ENCODE measurements at regions not wholly inside any gene's neighbourhood (a gene's known extent, or its start where the extent isn't known, plus 50 kb on each side); places are given as distances from the start of the nearest gene placed in this dataset.

GRCh38 chr9:99682378-99682777, 139.3 kb upstream of the NR4A3 start:
- Histone ChIP-seq H2AFZ (ENCODE audit: low read length) (no peak overlapping the region), H3K27ac (ENCODE audit: low read depth, low read length, poor library complexity, severe bottlenecking) (no peak overlapping the region), H3K4me1 (ENCODE audit: insufficient read depth, low read length, poor library complexity, severe bottlenecking) (no peaks in the 10 kb centered on the region), H3K9me3 (ENCODE audit: low read length) (no peaks in the 10 kb centered on the region), H3K9me2 (ENCODE audit: insufficient read depth, low read length) (no peaks in the 10 kb centered on the region), H3K36me3 (ENCODE audit: insufficient read depth, low read length) (no peaks in the 10 kb centered on the region), H3K79me2 (ENCODE audit: insufficient read depth, low read depth, low read length) (no peaks in the 10 kb centered on the region), H4K20me1 (ENCODE audit: insufficient read depth, low read length) (no peaks in the 10 kb centered on the region), H3K4me3 (ENCODE audit: low read depth, low read length, poor library complexity, severe bottlenecking) (no peak overlapping the region), H3K4me2 (ENCODE audit: low read length) (no peak overlapping the region)
- intact Hi-C loops (cut with micrococcal nuclease; ENCODE audit: unreplicated experiment) = no loop called here
- POLR2A ChIA-PET = no interaction called here
- CTCF ChIA-PET (ENCODE audit: unreplicated experiment) = no interaction called here
- DNase-seq (ENCODE audit: low spot score) = no peak
- no TSS peak for BruUV-seq (replicated peaks)
- TF ChIP-seq, protein P1, sequence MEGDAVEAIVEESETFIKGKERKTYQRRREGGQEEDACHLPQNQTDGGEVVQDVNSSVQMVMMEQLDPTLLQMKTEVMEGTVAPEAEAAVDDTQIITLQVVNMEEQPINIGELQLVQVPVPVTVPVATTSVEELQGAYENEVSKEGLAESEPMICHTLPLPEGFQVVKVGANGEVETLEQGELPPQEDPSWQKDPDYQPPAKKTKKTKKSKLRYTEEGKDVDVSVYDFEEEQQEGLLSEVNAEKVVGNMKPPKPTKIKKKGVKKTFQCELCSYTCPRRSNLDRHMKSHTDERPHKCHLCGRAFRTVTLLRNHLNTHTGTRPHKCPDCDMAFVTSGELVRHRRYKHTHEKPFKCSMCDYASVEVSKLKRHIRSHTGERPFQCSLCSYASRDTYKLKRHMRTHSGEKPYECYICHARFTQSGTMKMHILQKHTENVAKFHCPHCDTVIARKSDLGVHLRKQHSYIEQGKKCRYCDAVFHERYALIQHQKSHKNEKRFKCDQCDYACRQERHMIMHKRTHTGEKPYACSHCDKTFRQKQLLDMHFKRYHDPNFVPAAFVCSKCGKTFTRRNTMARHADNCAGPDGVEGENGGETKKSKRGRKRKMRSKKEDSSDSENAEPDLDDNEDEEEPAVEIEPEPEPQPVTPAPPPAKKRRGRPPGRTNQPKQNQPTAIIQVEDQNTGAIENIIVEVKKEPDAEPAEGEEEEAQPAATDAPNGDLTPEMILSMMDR (conservative IDR thresholded peaks at IDR 0.05; ENCODE audit: low read length) = no peak
- TF ChIP-seq EZH2phosphoT487 (IDR thresholded peaks at IDR 0.05; ENCODE audit: borderline replicate concordance, low read depth, low read length) = no peak

DNA sequence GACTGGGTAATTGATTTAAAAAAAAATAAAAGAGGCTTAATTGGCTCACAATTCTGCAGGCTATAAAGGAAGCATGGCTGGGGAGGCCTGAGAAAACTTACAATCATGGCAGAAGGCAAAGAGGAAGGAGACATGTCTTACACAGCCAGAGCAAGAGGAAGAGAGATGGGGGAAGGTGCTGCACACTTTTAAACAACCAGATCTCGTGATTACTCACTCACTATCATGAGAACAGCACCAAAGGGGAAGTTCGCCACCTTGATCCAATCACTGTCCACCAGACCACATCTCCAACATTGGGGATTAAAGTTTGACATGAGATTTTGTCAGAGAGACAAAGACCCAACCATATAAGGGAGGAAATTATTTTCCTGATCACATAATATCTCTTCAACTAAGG, 138.8 kb upstream of the NR4A3 start:
- H3K4me2 ChIP-seq (ENCODE audit: low read length) = no peak overlapping the region
- CTCF ChIA-PET (ENCODE audit: unreplicated experiment) = no interaction called here
- H4K20me1 ChIP-seq (ENCODE audit: insufficient read depth, low read length) = no peaks in the 10 kb centered on the region
- H3K9me3 ChIP-seq (ENCODE audit: low read length) = no peaks in the 10 kb centered on the region
- DNase-seq (ENCODE audit: low spot score) = no peak
- H3K79me2 ChIP-seq (ENCODE audit: insufficient read depth, low read depth, low read length) = no peaks in the 10 kb centered on the region
- TF ChIP-seq, protein P1 (conservative IDR thresholded peaks at IDR 0.05; ENCODE audit: low read length) = no peak
- no peak overlapping the region for H3K27ac ChIP-seq (ENCODE audit: low read depth, low read length, poor library complexity, severe bottlenecking)
- H2AFZ ChIP-seq (ENCODE audit: low read length) = no peak overlapping the region
- no peaks in the 10 kb centered on the region for H3K36me3 ChIP-seq (ENCODE audit: insufficient read depth, low read length)
- no peaks in the 10 kb centered on the region for H3K9me2 ChIP-seq (ENCODE audit: insufficient read depth, low read length)
- BruUV-seq (replicated peaks) = no TSS peak
- intact Hi-C loops (cut with micrococcal nuclease; ENCODE audit: unreplicated experiment) = no loop called here
- no peaks in the 10 kb centered on the region for H3K4me1 ChIP-seq (ENCODE audit: insufficient read depth, low read length, poor library complexity, severe bottlenecking)
- H3K4me3 ChIP-seq (ENCODE audit: low read depth, low read length, poor library complexity, severe bottlenecking) = no peak overlapping the region
- POLR2A ChIA-PET = interaction anchor here (1.0 kb wide), 1 partner anchor 31 kb away, joined by 3 read pairs; no protein-coding TSS in a partner anchor

GRCh38 chr9:99690573-99690972, 131.1 kb upstream of the NR4A3 start:
- Histone ChIP-seq H2AFZ (ENCODE audit: low read length) (no peak overlapping the region), H3K9me3 (ENCODE audit: low read length) (no peaks in the 10 kb centered on the region), H3K4me3 (ENCODE audit: low read depth, low read length, poor library complexity, severe bottlenecking) (no peak overlapping the region), H4K20me1 (ENCODE audit: insufficient read depth, low read length) (no peaks in the 10 kb centered on the region), H3K4me1 (ENCODE audit: insufficient read depth, low read length, poor library complexity, severe bottlenecking) (no peaks in the 10 kb centered on the region), H3K9me2 (ENCODE audit: insufficient read depth, low read length) (no peaks in the 10 kb centered on the region), H3K27ac (ENCODE audit: low read depth, low read length, poor library complexity, severe bottlenecking) (no peak overlapping the region), H3K79me2 (ENCODE audit: insufficient read depth, low read depth, low read length) (no peaks in the 10 kb centered on the region), H3K36me3 (ENCODE audit: insufficient read depth, low read length) (no peaks in the 10 kb centered on the region), H3K4me2 (ENCODE audit: low read length) (no peak overlapping the region)
- CTCF ChIA-PET (ENCODE audit: unreplicated experiment) = interaction anchor here (1.0 kb wide), 1 partner anchor 36 kb away, joined by 4 read pairs; no protein-coding TSS in a partner anchor
- DNase-seq (ENCODE audit: low spot score) = no peak
- BruUV-seq (replicated peaks) = no TSS peak
- TF ChIP-seq EZH2phosphoT487 (IDR thresholded peaks at IDR 0.05; ENCODE audit: borderline replicate concordance, low read depth, low read length) = no peak
- TF ChIP-seq, protein P1 (conservative IDR thresholded peaks at IDR 0.05; ENCODE audit: low read length) = no peak
- POLR2A ChIA-PET = interaction anchor here (1.3 kb wide), 1 partner anchor 12 kb away, joined by 3 read pairs; no protein-coding TSS in a partner anchor
- intact Hi-C loops (cut with micrococcal nuclease; ENCODE audit: unreplicated experiment) = no loop called here
